Thyroid gland (tissue), 4 donors: ENCODE measurements at regions not wholly inside any gene's neighbourhood (a gene's known extent, or its start where the extent isn't known, plus 50 kb on each side); places are given as distances from the start of the nearest gene placed in this dataset.

Source experiments
- DNase-seq, 2 donors: peaks; one replicate each; pipeline ENCODE4 v3.0.0-alpha.2; 2019
- H3K27ac ChIP-seq, 3 donors: fragments of 200-600 bp; sonication (generic); 1 replicate in 2 of 3; 2 replicates in 1 of 3; pipeline ENCODE4 v1.5.1; 2016 to 2019; ENCODE audit warnings: mild to moderate bottlenecking in 1 of 3, moderate library complexity in 1 of 3
- H3K27me3 ChIP-seq: fragments of 200-600 bp; sonication (generic); one replicate; pipeline ENCODE4 v1.5.1; 2019
- H3K36me3 ChIP-seq, 2 donors: fragments of 200-600 bp; sonication (generic); one replicate each; pipeline ENCODE4 v1.5.1; 2016 to 2019
- H3K4me1 ChIP-seq, 2 donors: fragments of 200-600 bp; sonication (generic); one replicate each; pipeline ENCODE4 v1.5.1; 2017 to 2019
- H3K4me3 ChIP-seq, 3 donors: fragments of 200-600 bp; sonication (generic); replicated peaks in 1 of 3; 1 replicate in 2 of 3; 2 replicates in 1 of 3; pipeline ENCODE4 v1.5.1; 2016; ENCODE audit warnings: mild to moderate bottlenecking in 1 of 3
- H3K9me3 ChIP-seq: fragments of 200-600 bp; sonication (generic); one replicate; pipeline ENCODE4 v1.5.1; 2017
- POLR2A ChIP-seq, 2 donors: fragments of 450-650 bp; IDR thresholded peaks; one replicate each; pipeline ENCODE4 v1.6.1; 2017; ENCODE audit warnings: antibody characterized with exemption in 2 of 2, mild to moderate bottlenecking in 2 of 2, moderate library complexity in 1 of 2
- WGBS, 2 donors: methylation state at CpG; one replicate each; pipeline ENCODE4 v1.1.5; 2017; 5-methylcytosine and 5-hydroxymethylcytosine counted together
- intact Hi-C: fragments of 100-400 bp; cut with DNase I; formaldehyde crosslinking; loops from one replicate; pipeline ENCODE4 v1.15.1; 2023
- TF ChIP-seq, protein P1 (sequence below), 6 experiments: fragments of 200-600 bp in 3 of 6; fragments of 450-650 bp in 3 of 6; sonication (generic) in 3 of 6; IDR thresholded peaks; one replicate each; pipeline ENCODE4 v1.5.1; 2016 to 2019; ENCODE audit warnings: antibody characterized with exemption in 6 of 6, mild to moderate bottlenecking in 2 of 6, inconsistent platforms in 1 of 6, moderate library complexity in 1 of 6

DNA sequence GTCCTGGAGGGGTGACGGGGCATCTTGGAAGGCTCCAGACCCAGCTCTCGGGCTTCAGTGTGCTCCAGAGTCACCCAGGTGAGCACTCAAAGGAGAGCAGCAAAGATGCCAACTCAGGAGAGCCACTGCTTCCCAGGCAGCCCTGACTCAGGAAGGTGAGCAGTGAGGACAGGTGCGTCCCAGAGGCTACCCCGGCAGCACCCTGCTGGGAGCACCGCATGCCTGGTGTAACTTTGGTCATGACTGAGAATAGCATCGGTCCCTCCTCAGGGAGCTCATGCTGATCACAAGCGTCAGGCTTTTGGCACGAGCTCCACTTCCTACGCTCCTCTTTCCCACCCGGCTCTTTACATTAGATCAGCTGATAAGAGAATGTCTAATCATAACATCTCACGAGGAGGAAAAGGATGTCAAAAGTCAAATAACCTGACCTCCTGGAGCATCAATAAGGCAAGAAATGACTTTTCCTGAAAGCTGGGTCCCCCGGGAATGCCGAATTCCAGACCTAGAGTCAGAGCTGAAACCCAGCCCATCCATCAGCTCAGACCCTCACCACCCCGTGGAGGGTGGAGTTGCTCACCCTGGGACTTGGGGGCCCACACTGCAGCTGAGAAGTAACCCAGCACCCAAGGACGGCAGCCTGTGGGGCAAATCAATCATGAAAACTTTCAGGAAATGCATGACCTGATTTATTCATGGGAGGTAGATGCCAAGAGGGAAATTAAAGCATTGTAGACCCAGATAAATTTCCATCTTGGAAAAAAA is 248.8 kb downstream of the ACKR3 start:
- intact Hi-C loops = no loop called here
- TF ChIP-seq, protein P1, sequence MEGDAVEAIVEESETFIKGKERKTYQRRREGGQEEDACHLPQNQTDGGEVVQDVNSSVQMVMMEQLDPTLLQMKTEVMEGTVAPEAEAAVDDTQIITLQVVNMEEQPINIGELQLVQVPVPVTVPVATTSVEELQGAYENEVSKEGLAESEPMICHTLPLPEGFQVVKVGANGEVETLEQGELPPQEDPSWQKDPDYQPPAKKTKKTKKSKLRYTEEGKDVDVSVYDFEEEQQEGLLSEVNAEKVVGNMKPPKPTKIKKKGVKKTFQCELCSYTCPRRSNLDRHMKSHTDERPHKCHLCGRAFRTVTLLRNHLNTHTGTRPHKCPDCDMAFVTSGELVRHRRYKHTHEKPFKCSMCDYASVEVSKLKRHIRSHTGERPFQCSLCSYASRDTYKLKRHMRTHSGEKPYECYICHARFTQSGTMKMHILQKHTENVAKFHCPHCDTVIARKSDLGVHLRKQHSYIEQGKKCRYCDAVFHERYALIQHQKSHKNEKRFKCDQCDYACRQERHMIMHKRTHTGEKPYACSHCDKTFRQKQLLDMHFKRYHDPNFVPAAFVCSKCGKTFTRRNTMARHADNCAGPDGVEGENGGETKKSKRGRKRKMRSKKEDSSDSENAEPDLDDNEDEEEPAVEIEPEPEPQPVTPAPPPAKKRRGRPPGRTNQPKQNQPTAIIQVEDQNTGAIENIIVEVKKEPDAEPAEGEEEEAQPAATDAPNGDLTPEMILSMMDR (IDR thresholded peaks at IDR 0.05) = no peak
- TF ChIP-seq POLR2A (IDR thresholded peaks at IDR 0.05) = no peak
- no peak overlapping the region for H3K4me3 ChIP-seq
- H3K36me3 ChIP-seq = no peaks in the 10 kb centered on the region
- no peak for DNase-seq
- 72 to 78% methylated on average over 13 to 15 of the region's 15 CpGs for WGBS, 2 donors
- no peaks in the 10 kb centered on the region for H3K9me3 ChIP-seq
- peak overlapping the region in 1 of 3 donors; percentile 4 for H3K27ac ChIP-seq
- peaks cover 24 to 31% of the 10 kb centered on the region in 2 donors for H3K4me1 ChIP-seq
- no peaks in the 10 kb centered on the region for H3K27me3 ChIP-seq

DNA sequence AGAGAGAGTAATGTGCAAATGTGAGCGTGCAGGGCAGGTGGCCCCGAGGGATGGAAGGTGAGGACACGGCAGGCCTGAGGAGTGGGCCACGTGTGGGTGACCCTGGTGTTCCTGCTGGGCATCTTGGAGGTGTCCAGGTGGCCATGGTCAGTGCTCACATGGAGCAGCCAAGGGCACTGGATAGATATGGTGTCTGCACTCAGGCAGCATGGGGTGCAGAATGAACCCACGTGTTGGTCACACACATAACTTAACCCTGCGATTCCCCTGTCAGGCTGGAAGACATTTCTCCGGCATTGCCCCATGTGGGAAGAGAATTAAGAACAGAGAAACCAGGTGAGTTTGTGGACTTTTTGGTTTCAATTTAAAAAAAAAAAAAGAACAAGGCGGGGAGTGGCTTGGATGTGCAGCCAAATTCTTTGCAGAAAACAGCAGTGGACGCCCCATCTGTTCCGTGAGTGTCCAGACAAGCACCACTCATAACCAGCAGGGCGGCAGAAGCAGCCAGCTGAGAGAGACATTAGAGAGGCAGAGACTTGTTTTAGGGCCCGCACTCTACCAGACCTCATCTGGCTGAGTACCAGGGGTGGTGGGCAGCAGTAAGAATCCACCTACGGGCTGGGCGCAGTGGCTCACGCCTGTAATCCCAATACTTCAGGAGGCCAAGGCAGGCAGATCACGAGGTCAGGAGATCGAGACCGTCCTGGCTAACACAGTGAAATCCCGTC is 249.8 kb downstream of the ACKR3 start:
- WGBS, 2 donors = 40 to 46% methylated on average over 19 of the region's 19 CpGs
- no peak overlapping the region for H3K4me3 ChIP-seq
- TF ChIP-seq, protein P1 (IDR thresholded peaks at IDR 0.05) = peak in 4 of 6 experiments; percentile 36 to 67 (median 44)
- TF ChIP-seq POLR2A (IDR thresholded peaks at IDR 0.05) = no peak
- H3K4me1 ChIP-seq = peaks cover 23 to 31% of the 10 kb centered on the region in 2 donors
- peak overlapping the region; percentile 17 to 63 (median 38) for H3K27ac ChIP-seq
- H3K9me3 ChIP-seq = no peaks in the 10 kb centered on the region
- H3K27me3 ChIP-seq = no peaks in the 10 kb centered on the region
- DNase-seq = peak; percentile 91 to 92
- intact Hi-C loops = loop anchor here (10.0 kb wide), 1 partner anchor 145 kb away; no protein-coding TSS in a partner anchor
- no peaks in the 10 kb centered on the region for H3K36me3 ChIP-seq

DNA sequence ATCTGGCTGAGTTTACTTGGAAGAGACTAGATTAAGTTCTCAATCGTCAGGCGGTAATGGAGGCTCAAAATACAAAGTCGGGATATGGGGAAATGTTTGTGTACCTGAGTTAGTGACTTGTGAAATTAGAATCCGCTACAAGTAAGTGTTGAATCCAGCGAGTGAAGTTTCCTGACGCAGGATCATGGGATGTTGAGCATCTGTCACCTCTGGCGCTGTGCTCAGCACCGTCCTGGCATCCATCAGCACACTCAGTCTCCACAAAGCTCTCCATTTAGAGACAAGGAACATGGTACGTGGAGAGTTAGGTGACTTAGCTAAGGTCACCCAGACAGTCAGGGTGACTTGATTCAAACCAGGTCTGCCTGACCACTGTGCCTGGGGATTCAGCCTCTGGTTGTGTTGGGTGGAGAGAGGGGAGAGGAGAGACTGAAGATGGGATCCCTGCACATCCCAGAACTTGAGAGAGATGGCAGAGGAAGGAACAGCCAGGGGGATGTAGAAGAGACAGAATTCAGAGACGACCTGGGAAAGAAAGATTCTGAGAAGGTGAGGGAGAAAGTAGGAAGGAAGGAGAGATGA is 251.2 kb downstream of the ACKR3 start:
- DNase-seq = no peak
- H3K27me3 ChIP-seq = no peaks in the 10 kb centered on the region
- 88 to 93% methylated on average over 10 of the region's 10 CpGs for WGBS, 2 donors
- H3K9me3 ChIP-seq = no peaks in the 10 kb centered on the region
- H3K27ac ChIP-seq = no peak overlapping the region
- TF ChIP-seq, protein P1 (IDR thresholded peaks at IDR 0.05) = no peak
- TF ChIP-seq POLR2A (IDR thresholded peaks at IDR 0.05) = no peak
- intact Hi-C loops = loop anchor here (10.0 kb wide), 1 partner anchor 146 kb away; no protein-coding TSS in a partner anchor
- H3K36me3 ChIP-seq = no peaks in the 10 kb centered on the region
- H3K4me1 ChIP-seq = peaks cover 35 to 42% of the 10 kb centered on the region in 2 donors
- no peak overlapping the region for H3K4me3 ChIP-seq

DNA sequence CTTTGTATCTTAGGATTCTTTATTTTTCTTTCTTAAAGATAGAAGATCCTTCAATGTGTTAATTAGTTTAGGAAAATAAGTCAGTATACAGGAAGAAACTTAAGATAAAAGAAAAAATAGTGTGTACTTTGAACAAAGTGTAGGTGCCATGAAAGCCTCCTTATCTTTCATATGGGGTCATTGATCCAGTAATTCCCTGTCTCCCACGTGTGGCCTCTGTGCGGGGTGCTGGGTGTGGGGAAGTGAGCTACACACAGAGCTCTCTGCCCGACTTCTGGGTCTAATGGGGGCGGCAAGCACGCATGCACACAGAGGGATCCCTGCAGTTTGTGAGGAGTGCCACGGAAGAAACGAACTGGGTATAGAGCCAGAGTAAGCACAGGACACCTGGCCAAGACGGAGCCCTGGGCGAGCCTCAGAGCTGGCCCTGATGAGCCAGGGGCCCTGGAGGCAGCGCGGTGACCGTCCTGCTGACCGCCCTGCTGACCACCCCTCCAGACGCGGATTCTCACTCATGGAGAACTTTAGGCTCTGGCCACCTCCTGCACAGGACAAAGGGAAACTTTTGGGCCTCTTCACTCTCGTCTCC is 253.5 kb downstream of the ACKR3 start:
- peak overlapping the region in 1 of 3 donors; percentile 66 for H3K27ac ChIP-seq
- 87 to 93% methylated on average over 16 of the region's 16 CpGs for WGBS, 2 donors
- no peaks in the 10 kb centered on the region for H3K9me3 ChIP-seq
- H3K4me1 ChIP-seq = peaks cover 44 to 64% of the 10 kb centered on the region in 2 donors
- H3K36me3 ChIP-seq = no peaks in the 10 kb centered on the region
- H3K27me3 ChIP-seq = no peaks in the 10 kb centered on the region
- DNase-seq = no peak
- no peak for TF ChIP-seq POLR2A (IDR thresholded peaks at IDR 0.05)
- TF ChIP-seq, protein P1 (IDR thresholded peaks at IDR 0.05) = no peak
- intact Hi-C loops = loop anchor here (10.0 kb wide), 1 partner anchor 148 kb away; no protein-coding TSS in a partner anchor
- H3K4me3 ChIP-seq = no peak overlapping the region
